CD4-positive, alpha-beta T cell treated with Interferon gamma for 1 hour (primary cell): ENCODE measurements at regions not wholly inside any gene's neighbourhood (a gene's known extent, or its start where the extent isn't known, plus 50 kb on each side); places are given as distances from the start of the nearest gene placed in this dataset.

Experiments
- DNase-seq: peaks from one replicate; pipeline ENCODE4 v3.0.0-alpha.2; 2020

DNA sequence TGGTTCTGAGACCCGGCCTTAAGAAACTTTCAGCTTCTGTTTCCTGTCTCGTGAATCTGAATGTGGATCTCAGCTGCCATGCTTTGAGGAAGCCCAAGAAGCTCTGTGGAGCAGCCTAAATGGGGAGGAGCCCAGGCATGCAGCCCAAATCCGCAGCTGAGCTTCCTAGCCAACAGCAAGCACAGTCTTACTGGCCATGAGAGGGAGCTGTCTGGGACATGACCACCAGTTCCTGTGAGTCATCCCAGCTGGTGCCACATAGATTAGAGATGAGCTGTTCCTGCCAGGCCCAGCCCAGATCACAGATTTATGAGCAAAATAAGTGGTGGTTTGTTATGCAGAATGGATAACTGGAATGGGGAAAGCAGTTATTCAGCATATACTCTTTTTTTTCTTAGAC lies 224.4 kb upstream of the APCDD1 start:
- DNase-seq = no peak

GRCh38 chr18:10231220-10231619 lies 223.2 kb upstream of the APCDD1 start:
- peak; percentile 15 for DNase-seq

DNA sequence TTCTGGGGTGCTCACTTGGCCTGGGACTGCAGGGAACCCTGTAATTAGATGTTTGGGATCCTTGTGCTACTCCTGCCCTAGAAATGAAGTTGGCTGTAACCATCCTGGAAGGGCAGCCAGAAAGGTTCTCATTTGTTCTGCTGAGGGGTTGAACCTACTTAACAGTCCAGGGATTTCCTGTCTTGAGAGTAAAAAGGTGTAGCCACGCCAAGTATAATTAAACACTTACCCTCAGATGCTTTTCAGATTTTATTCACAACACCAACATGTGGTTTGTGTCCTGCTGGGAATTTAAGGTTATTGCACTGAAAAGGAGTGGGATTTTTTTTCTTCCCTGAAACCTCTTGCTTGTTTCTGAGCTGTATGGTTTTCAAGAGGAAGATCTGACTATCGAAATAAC lies 222.4 kb upstream of the APCDD1 start:
- no peak for DNase-seq

DNA sequence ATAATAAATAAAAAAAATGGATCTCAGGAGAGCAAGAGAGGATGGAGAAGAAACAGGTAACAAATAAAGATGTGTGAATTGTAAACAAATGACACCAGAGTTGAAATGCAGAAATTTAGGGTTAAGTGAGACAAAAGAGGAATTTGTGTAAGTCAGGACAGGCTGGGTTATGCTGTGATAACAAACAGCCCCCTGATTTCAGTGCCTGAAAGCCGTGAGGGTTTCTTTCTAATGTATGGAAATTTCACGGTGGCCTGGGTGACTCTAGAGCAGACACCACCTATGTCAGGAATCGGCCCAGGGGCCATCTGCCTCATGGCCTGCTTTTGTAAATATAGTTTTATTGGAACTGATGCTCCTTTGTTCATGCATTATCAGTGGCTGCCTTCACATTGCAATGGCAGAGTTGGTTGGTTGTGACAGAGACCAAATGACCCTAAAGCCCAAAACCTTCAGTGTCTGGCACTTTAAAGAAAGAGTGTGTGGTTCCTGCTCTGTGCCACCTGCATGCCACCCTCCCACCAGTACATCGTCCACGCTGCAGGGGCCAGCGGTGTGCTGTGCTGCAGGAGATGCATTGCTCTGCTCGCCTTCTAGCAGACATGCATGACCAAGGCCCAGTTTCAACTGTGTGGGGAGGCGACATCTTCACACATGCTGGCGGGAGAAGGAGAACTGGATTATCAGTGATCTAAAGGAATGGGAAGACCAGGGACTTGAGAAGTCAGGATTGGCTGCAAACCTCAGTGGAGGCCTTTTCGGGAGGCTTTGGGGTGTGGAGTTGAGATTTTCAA lies 221.2 kb upstream of the APCDD1 start:
- DNase-seq = no peak

GRCh38 chr18:10234281-10234680 lies 220.2 kb upstream of the APCDD1 start:
- DNase-seq = no peak

- DNase-seq = no peak
Measured at GRCh38 chr18:10234912-10235660, 219.3 kb upstream of the APCDD1 start.

DNA sequence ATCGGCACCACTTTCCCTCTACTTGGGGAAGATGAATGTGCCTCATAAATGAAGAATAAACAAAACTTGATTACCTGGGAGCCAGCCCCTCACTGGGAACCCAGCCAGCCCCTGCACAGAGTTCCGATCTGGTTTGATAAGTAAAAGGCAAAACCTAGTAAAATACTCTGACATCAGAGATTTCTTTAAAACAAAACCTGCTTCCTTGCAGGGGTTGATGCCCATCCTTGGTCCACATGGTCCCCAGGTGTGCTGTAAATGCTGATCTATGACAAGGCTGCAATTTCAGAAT lies 218.8 kb upstream of the APCDD1 start:
- DNase-seq = no peak

DNA sequence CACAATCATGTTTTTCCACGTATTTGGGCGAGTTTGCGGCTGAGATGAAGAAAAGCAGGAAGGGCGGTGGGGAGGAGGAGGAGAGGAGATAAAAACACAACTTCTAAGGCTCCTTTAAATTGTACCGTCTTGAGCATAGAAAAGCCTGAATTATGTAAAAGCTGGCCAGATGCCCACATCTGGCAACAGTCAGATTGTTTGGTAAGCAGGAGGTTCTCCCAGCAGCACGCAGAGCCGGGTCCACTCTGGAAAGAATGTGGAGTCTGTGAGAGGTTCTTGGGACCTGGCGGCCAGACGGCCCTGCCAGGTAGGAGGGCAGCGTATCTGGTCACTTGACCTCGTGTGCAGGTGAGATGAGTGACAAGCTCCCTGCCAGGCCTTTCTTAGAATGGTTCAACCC lies 215.3 kb upstream of the APCDD1 start:
- DNase-seq = no peak

DNA sequence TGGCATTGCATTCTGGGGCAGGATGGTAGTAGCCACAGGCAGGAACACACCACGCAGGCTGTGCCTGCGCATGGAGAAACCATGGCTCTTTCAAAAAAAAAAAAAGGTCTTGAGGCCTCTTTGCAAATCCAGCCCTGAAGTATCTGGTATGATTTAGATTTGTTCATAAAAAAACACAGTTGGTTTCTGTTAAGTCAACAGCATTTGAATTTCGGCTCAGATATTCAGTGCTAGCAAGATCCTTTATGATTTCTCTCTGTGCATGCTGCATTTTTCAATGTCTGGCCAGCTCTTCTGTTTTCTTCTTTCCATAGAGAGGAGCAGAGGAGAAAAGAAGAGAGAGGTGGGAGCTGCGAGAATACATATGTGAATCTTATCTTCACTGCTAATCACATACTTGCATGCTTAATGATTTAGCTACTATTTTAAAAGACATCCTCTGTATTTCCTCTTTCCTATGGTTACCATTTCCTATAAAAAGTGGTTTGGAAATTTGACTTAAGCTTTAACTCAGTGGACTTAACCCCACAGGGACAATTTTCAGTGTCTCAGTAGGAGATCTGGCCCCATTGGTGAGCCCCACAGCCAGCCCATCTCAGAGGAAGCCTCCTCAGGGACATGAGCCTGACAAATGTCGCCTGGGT lies 214.3 kb upstream of the APCDD1 start:
- DNase-seq = no peak

- DNase-seq = no peak
Measured at GRCh38 chr18:10240973-10241372, 213.5 kb upstream of the APCDD1 start.

DNA sequence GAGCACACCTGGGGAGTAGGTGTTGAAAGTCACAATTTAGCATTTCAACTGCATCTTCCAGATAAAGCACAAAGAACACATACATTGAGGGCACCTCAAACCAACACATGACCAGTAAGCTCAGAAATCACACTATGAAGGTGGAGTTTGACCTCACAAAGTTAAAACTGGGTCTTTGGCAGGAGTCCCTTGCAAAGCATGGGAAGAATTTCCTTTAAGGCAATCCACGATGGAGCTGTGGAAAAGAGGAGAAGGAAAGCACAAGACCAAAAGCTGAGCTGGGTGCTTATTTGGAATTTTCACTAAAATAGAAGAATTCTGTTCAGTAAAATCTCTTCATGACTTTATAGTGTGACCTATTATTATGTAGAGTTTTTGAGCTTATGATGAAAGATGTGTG lies 212.9 kb upstream of the APCDD1 start:
- no peak for DNase-seq

- no peak for DNase-seq
Measured at GRCh38 chr18:10242936-10243680, 211.3 kb upstream of the APCDD1 start.

- no peak for DNase-seq
Measured at GRCh38 chr18:10244341-10244740, 210.1 kb upstream of the APCDD1 start.

DNA sequence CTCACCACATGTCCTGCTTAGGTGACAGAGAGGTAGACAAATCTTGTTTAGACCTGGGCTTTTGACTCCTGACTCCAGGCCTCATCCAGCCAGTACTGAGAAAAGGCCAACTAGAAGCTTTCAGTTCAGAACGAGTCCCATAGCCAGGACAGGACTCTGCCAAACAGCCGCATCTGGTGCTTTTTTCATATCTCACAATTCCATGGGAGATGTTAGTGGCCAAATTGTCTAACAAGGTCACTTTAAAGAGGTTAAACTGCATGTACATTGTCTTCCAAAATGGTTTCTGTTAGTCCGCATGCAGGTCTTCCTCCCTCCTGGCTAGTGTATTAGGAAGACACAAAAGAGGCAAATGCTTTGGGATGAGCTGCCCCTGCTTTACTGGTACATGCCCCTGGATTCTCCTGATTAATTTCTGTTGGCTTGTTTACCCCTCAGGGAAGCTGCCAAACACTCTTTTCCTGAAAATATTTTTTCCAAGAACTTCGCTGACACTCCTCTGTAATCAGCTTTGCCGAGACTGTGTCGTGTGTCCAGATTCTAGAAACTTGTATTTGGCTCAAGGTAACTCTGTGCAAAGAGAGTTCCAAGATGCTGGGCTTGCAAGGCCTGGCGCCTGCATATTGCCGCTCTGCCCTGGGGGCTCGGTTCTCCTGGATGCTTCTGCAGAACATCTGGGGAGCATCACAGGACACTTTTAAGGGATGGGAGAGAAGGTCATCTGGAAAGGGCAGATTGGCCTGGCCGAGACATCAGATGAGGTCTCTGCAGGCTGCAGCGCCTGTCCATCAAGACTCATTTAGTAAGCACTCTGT lies 209.2 kb upstream of the APCDD1 start:
- no peak for DNase-seq

DNA sequence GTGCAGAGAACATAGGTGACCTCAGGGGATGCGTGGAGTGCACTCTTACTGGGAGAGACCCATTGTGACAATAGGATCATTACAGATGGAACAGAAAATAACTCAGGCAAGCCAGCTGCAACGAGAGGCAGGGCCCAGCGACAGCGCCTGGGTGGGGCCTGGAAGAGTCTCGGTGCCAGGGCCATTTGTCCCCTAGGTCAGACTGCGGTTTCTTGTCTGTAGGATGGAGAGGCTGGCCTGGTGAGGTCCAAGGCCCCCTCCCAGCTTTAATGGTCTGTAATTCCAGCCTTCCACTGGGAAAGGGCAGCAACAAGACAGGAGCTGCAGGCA lies 208.6 kb upstream of the APCDD1 start:
- no peak for DNase-seq

DNA sequence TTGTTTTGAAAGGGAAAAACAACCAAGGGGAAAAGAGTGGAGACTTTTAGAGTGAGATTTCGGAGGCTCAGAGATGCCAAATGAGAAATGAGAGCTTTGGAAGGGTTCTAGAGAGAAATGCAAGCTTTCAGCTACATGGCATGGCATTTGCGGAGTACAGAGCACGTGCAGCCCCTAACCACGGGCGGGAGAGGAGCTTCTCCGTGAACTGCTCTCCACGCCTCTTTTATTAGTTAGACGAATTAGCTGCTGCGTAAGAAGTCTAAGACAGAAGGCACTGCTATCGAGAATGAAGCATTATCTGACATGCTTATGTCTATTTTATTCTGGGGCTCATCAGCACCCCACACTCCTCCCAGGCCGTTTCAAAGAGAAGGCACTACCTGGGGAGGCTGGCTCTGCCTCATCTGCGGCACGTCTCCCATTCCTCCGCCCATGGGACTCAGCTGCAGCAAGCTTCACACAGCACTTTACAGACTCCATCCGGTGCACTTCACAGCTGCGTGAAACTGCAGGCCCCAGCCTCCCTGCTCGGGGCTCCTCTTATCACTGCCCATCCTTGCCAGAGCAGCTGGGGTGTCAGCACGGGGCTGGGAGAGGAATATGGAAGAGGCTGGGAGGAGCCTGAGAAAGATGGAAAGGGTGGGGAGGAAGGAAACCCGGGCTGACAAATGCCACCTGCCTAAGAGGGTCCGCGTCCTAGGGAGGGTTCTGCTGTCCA lies 207.3 kb upstream of the APCDD1 start:
- no peak for DNase-seq

- DNase-seq = no peak
Measured at GRCh38 chr18:10247742-10248082, 206.7 kb upstream of the APCDD1 start.

- DNase-seq = no peak
Measured at GRCh38 chr18:10248738-10249137, 205.7 kb upstream of the APCDD1 start.

GRCh38 chr18:10249270-10249669 lies 205.2 kb upstream of the APCDD1 start:
- no peak for DNase-seq

DNA sequence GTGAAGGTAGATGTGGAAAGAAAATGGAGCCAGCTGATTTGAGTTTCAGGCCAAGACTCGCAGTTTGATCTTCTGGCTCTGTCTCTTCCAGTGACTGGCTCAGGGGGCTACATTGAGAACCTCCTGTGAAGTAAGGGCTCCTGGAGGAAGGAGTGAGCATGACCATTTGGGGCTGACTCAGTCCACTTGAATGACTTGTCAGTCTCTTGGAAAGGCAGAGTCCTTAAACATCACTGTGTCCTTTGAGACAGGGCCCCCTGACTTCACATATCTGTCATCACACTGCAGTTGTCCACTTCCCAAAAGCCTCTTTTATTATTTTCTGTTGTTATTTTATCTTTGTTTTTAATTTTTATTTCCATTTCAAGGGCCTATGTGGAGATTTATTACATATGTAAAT lies 204.6 kb upstream of the APCDD1 start:
- DNase-seq = no peak

DNA sequence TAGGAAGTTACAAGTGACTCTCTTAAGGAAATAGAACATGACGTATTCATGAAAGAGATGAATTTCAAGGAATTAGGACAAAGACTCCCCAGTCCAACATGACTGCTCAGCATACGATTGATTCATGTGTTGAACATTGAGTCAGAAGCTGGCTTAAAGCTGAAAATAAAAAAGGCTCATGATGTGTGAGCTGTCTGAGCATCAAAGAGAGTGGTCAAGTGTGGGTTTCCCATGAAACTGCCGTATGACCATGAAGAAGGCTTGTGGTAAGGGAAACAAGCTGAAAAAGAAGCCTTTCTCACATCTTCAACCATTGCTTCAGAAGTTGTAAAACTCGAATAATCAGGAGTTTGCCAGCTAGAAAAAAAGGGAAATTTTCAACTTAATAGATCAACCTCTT lies 201.9 kb upstream of the APCDD1 start:
- DNase-seq = no peak
